CD4-positive, alpha-beta memory T cell (primary cell): ENCODE measurements at regions not wholly inside any gene's neighbourhood (a gene's known extent, or its start where the extent isn't known, plus 50 kb on each side); places are given as distances from the start of the nearest gene placed in this dataset.

ENCODE experiments used
- CTCF ChIA-PET: fragments of 350-600 bp; sonication (Branson Sonifier 250); formaldehyde crosslinking; loops from one replicate; lab custom pipeline; 2021; ENCODE audit warnings: inconsistent platforms; ENCODE audit not compliant: partially characterized antibody; lab: Charles Lee
- POLR2A ChIA-PET: fragments of 350-600 bp; sonication (Branson Sonifier 250); formaldehyde crosslinking; loops from one replicate; lab custom pipeline; 2021; ENCODE audit not compliant: partially characterized antibody; lab: Charles Lee
- DNase-seq, 5 donors: peaks; one replicate each; pipeline versions ENCODE4 v3.0.0 to v3.0.0-alpha.2; 2020 to 2022; ENCODE audit warnings: mixed read lengths in 1 of 5
- H3K27ac ChIP-seq: one replicate; pipeline ENCODE4 v1.7.0; 2013; ENCODE audit warnings: low read depth, low read length
- H3K27me3 ChIP-seq: 2 replicates; pipeline ENCODE4 v1.7.0; 2013; ENCODE audit warnings: mild to moderate bottlenecking, low read length, moderate library complexity; ENCODE audit not compliant: insufficient read depth
- H3K36me3 ChIP-seq: 2 replicates; pipeline ENCODE4 v1.7.0; 2013; ENCODE audit warnings: mild to moderate bottlenecking, low read length, moderate library complexity; ENCODE audit not compliant: insufficient read depth
- H3K4me1 ChIP-seq: 2 replicates; pipeline ENCODE4 v1.7.0; 2013; ENCODE audit warnings: mild to moderate bottlenecking, low read length, moderate library complexity; ENCODE audit not compliant: insufficient read depth
- H3K4me3 ChIP-seq, 2 donors: one replicate each; pipeline ENCODE4 v1.7.0; 2013; ENCODE audit warnings: low read length in 2 of 2, mild to moderate bottlenecking in 1 of 2
- H3K9me3 ChIP-seq, 2 donors: one replicate each; pipeline ENCODE4 v1.7.0; 2013; ENCODE audit warnings: low read length in 2 of 2, control low read depth in 1 of 2; ENCODE audit not compliant: control insufficient read depth in 1 of 2
- H3K27ac Mint-ChIP-seq, 7 donors: one replicate each; pipeline ENCODE4 v1.8.0; 2020 to 2021; ENCODE audit warnings: mixed read lengths in 7 of 7, mild to moderate bottlenecking in 6 of 7, inconsistent platforms in 3 of 7, moderate library complexity in 3 of 7
- H3K27me3 Mint-ChIP-seq, 2 donors: one replicate each; pipeline ENCODE4 v1.8.0; 2020 to 2021; ENCODE audit warnings: mixed read lengths in 2 of 2
- H3K36me3 Mint-ChIP-seq, 2 donors: one replicate each; pipeline ENCODE4 v1.8.0; 2020 to 2021; ENCODE audit warnings: mixed read lengths in 2 of 2, inconsistent platforms in 1 of 2, mild to moderate bottlenecking in 1 of 2
- H3K4me1 Mint-ChIP-seq, 4 donors: one replicate each; pipeline ENCODE4 v1.8.0; 2020 to 2021; ENCODE audit warnings: mixed read lengths in 4 of 4, mild to moderate bottlenecking in 1 of 4
- H3K4me3 Mint-ChIP-seq, 8 donors: one replicate each; pipeline ENCODE4 v1.8.0; 2020 to 2021; ENCODE audit warnings: mixed read lengths in 8 of 8, mild to moderate bottlenecking in 7 of 8, moderate library complexity in 6 of 8, inconsistent platforms in 3 of 8
- H3K9me3 Mint-ChIP-seq, 8 donors: one replicate each; pipeline ENCODE4 v1.8.0; 2020 to 2021; ENCODE audit warnings: mixed read lengths in 8 of 8, mild to moderate bottlenecking in 5 of 8, inconsistent platforms in 3 of 8, moderate library complexity in 1 of 8
- intact Hi-C: fragments of 100-400 bp; cut with micrococcal nuclease; formaldehyde crosslinking; loops from one replicate; pipeline ENCODE4 v1.15.1; 2023

DNA sequence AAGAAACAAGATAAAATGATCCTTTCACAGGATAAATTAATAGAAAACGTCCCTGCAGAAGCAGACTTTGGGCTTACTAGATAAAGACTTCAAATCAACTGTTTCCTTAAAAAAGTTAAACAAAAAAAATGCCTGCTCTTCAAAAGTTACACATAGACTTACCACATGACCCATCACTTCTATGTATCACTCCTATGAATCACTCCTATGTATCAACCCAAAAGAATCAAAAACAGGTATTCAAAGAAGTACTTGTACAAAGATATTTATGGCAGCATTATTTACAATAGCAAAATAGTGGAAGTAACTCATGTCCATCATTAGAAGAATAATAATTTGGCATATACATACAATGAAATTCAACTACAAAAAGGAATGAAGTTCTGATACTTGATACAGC lies 56.3 kb upstream of the PRDM9 start:
- Histone ChIP-seq H3K27ac (no peak overlapping the region), H3K4me1 (no peaks in the 10 kb centered on the region), H3K4me3 (no peak overlapping the region), H3K9me3 (no peaks in the 10 kb centered on the region), H3K27me3 (no peaks in the 10 kb centered on the region), H3K36me3 (no peaks in the 10 kb centered on the region)
- no peak overlapping the region for H3K27ac Mint-ChIP-seq
- H3K36me3 Mint-ChIP-seq = no peaks in the 10 kb centered on the region
- ChIA-PET CTCF (no interaction called here), POLR2A (no interaction called here)
- intact Hi-C loops = no loop called here
- DNase-seq = no peak
- no peaks in the 10 kb centered on the region for H3K4me1 Mint-ChIP-seq
- H3K27me3 Mint-ChIP-seq = no peaks in the 10 kb centered on the region
- H3K9me3 Mint-ChIP-seq = peaks cover 2 to 17% (median 13%) of the 10 kb centered on the region in 8 donors
- H3K4me3 Mint-ChIP-seq = no peak overlapping the region

DNA sequence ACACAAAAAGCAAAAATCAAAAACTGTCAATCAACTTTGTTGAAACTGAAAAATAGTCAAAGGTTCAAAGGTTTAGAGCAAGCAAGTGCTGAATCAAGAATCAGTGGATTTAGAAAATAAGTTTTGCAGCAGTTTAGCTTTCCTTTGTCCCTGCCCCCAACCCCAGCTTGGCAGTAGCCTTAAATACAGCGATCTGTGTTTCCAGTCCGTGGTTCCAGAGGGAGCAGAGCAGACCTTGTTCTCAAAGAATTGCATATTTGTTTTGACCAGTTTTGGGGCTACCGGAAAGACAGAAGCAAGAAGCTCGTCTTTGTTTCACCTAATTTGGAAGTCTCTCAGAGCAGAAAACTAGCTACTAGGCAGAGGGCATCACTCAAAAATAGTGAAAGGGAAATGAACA lies 57.2 kb upstream of the PRDM9 start:
- Histone ChIP-seq H3K27me3 (no peaks in the 10 kb centered on the region), H3K36me3 (no peaks in the 10 kb centered on the region), H3K4me3 (no peak overlapping the region), H3K27ac (no peak overlapping the region), H3K9me3 (no peaks in the 10 kb centered on the region), H3K4me1 (no peaks in the 10 kb centered on the region)
- CTCF ChIA-PET = no interaction called here
- intact Hi-C loops = no loop called here
- POLR2A ChIA-PET = no interaction called here
- Mint-ChIP-seq H3K4me3 (no peak overlapping the region), H3K9me3 (peaks cover 2 to 18% (median 11%) of the 10 kb centered on the region in 8 donors), H3K27ac (no peak overlapping the region), H3K27me3 (no peaks in the 10 kb centered on the region), H3K4me1 (no peaks in the 10 kb centered on the region), H3K36me3 (no peaks in the 10 kb centered on the region)
- DNase-seq = no peak

DNA sequence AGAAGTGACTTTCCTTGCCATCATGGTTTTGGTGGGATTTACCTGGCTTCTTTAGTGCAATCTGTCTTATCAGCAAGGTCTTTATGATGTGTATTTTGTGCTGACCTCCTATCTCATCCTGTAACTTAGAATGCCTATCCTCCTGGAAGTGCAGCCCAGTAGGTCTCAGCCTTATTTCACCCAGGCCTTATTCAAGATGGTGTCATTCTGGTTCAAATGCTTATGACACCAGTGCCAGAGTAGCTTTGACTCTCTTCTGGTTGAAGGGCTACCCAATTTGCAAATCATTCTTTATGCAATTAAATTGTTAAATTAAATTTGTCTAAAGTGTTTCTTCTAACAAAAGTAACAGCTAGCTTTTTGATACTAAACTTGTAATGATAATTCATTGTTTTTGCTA lies 58.8 kb upstream of the PRDM9 start:
- Histone ChIP-seq H3K4me1 (no peaks in the 10 kb centered on the region), H3K36me3 (no peaks in the 10 kb centered on the region), H3K27me3 (no peaks in the 10 kb centered on the region), H3K4me3 (no peak overlapping the region), H3K9me3 (no peaks in the 10 kb centered on the region), H3K27ac (no peak overlapping the region)
- peaks cover 4 to 18% (median 12%) of the 10 kb centered on the region in 8 donors for H3K9me3 Mint-ChIP-seq
- intact Hi-C loops = no loop called here
- no peaks in the 10 kb centered on the region for H3K4me1 Mint-ChIP-seq
- no peak overlapping the region for H3K4me3 Mint-ChIP-seq
- DNase-seq = no peak
- no peaks in the 10 kb centered on the region for H3K36me3 Mint-ChIP-seq
- CTCF ChIA-PET = no interaction called here
- POLR2A ChIA-PET = no interaction called here
- H3K27ac Mint-ChIP-seq = no peak overlapping the region
- no peaks in the 10 kb centered on the region for H3K27me3 Mint-ChIP-seq

DNA sequence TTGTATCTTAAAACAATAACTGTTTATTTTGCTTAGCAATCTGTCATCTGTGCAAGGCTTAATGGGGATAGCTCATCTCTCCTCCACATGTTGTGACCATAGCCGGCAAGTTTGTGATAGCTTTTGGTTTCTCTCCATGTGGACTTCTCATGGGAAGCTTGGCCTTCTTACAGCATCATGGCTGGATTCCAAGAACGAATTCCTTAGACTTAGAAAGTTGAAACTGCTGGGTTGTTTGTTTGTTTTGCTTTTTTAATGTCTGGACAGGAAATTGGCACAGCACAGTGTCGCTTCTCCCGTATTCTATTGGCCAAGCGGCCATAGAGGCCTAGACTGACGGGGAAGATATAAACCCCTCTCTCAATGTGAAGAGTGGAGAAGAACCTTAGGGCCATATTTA lies 61.0 kb upstream of the PRDM9 start:
- H3K4me1 Mint-ChIP-seq = no peaks in the 10 kb centered on the region
- Histone ChIP-seq H3K36me3 (no peaks in the 10 kb centered on the region), H3K4me1 (no peaks in the 10 kb centered on the region), H3K27ac (no peak overlapping the region), H3K4me3 (no peak overlapping the region), H3K27me3 (no peaks in the 10 kb centered on the region), H3K9me3 (no peaks in the 10 kb centered on the region)
- DNase-seq = no peak
- no peak overlapping the region for H3K4me3 Mint-ChIP-seq
- H3K36me3 Mint-ChIP-seq = no peaks in the 10 kb centered on the region
- intact Hi-C loops = no loop called here
- peaks cover 2 to 18% (median 12%) of the 10 kb centered on the region in 8 donors for H3K9me3 Mint-ChIP-seq
- POLR2A ChIA-PET = no interaction called here
- H3K27ac Mint-ChIP-seq = no peak overlapping the region
- CTCF ChIA-PET = no interaction called here
- no peaks in the 10 kb centered on the region for H3K27me3 Mint-ChIP-seq

DNA sequence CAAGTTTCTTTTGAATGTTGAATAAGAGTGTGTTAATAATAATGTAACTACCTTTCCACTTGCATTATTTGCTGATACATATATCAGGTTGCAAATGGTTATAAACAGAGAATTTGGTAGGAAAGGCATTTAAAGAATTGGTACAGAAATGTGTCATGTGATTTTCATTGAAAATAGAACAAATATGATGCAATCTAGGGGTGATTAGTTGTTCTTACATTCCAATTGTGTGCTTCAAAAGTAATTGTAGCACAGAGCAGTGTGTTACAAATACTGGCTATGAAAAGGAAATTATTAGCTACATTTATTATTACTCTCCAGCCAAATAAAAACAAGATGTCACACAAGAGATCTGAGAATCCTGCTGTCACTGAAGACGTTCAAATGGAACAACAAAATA lies 61.8 kb upstream of the PRDM9 start:
- peaks cover 3 to 22% (median 12%) of the 10 kb centered on the region in 8 donors for H3K9me3 Mint-ChIP-seq
- no peaks in the 10 kb centered on the region for H3K4me1 Mint-ChIP-seq
- Histone ChIP-seq H3K9me3 (no peaks in the 10 kb centered on the region), H3K27ac (no peak overlapping the region), H3K27me3 (no peaks in the 10 kb centered on the region), H3K4me1 (no peaks in the 10 kb centered on the region), H3K36me3 (no peaks in the 10 kb centered on the region), H3K4me3 (no peak overlapping the region)
- no peak for DNase-seq
- ChIA-PET POLR2A (no interaction called here), CTCF (no interaction called here)
- intact Hi-C loops = no loop called here
- no peak overlapping the region for H3K27ac Mint-ChIP-seq
- H3K36me3 Mint-ChIP-seq = no peaks in the 10 kb centered on the region
- H3K4me3 Mint-ChIP-seq = no peak overlapping the region
- no peaks in the 10 kb centered on the region for H3K27me3 Mint-ChIP-seq

DNA sequence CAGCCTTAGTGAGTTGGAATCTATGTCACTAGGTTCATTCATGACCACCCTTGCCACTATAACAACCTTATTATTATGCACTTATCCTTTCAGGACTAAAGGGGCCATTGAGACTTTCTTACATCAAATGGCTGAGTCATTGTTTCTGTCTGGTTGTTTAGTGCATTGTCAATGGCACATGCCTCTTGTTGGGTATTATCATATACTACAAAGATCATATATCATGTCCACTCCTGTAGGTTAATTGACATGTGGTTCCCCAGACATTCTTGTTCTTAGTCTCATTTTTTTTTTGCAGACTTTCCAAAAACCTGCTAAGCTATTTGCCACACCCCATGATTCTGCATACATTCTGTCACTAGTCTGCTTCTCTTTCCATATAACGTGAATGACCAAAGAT lies 66.7 kb upstream of the PRDM9 start:
- intact Hi-C loops = no loop called here

DNA sequence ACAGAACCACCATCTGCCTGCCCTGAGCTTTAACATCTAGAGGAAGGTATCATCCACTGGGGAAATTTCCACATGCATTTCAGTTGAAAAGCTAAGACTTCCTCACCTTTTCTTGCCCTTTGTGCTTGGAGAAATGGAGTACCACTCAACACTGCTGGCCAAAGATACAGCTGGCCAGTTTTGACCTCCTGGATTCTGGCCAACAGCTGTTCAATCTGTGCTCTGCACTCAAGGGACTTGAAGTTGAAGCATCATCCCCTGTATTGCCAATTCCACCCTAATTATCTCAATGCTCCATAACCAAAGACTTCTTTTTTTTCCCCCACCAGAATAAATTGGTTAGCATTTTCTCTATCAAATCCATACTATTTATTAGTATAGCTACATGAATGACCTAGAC lies 70.4 kb upstream of the PRDM9 start:
- CTCF ChIA-PET = no interaction called here
- Mint-ChIP-seq H3K4me3 (no peak overlapping the region), H3K27ac (no peak overlapping the region), H3K9me3 (peaks cover 3 to 26% (median 10%) of the 10 kb centered on the region in 8 donors), H3K4me1 (no peaks in the 10 kb centered on the region), H3K36me3 (no peaks in the 10 kb centered on the region), H3K27me3 (no peaks in the 10 kb centered on the region)
- H3K27me3 ChIP-seq = no peaks in the 10 kb centered on the region
- intact Hi-C loops = no loop called here
- peaks cover 0 to 4% of the 10 kb centered on the region in 2 donors for H3K9me3 ChIP-seq
- H3K36me3 ChIP-seq = no peaks in the 10 kb centered on the region
- H3K4me3 ChIP-seq = no peak overlapping the region
- no peak for DNase-seq
- no peak overlapping the region for H3K27ac ChIP-seq
- H3K4me1 ChIP-seq = no peaks in the 10 kb centered on the region
- POLR2A ChIA-PET = no interaction called here

More for the DNA sequence above, 66.7 kb upstream of the PRDM9 start:
- CTCF ChIA-PET = no interaction called here
- Histone ChIP-seq H3K27me3 (no peaks in the 10 kb centered on the region), H3K9me3 (peaks cover 0 to 4% of the 10 kb centered on the region in 2 donors), H3K36me3 (no peaks in the 10 kb centered on the region), H3K4me3 (no peak overlapping the region), H3K4me1 (no peaks in the 10 kb centered on the region), H3K27ac (no peak overlapping the region)
- H3K9me3 Mint-ChIP-seq = peaks cover 0 to 28% (median 8%) of the 10 kb centered on the region in 8 donors
- H3K4me1 Mint-ChIP-seq = no peaks in the 10 kb centered on the region
- H3K27me3 Mint-ChIP-seq = no peaks in the 10 kb centered on the region
- no peak overlapping the region for H3K4me3 Mint-ChIP-seq
- POLR2A ChIA-PET = no interaction called here
- no peak for DNase-seq
- no peak overlapping the region for H3K27ac Mint-ChIP-seq
- H3K36me3 Mint-ChIP-seq = no peaks in the 10 kb centered on the region
